ENCODE measurements at regions not wholly inside any gene's neighbourhood (a gene's known extent, or its start where the extent isn't known, plus 50 kb on each side); places are given as distances from the start of the nearest gene placed in this dataset.
"Not testable (repeated sequence)": the region's sequence is repeated elsewhere in the genome, so short reads cannot be mapped to it uniquely, and the experiment has no call there.

- no peak for DNase-seq (ENCODE audit: low read depth in 2 of 2)
These were observed 214.8 kb downstream of the TBC1D2B start for GRCh38 chr15:77862651-77863104.

- DNase-seq (ENCODE audit: low read depth in 2 of 2) = not testable (repeated sequence)
These were observed 215.4 kb downstream of the TBC1D2B start for GRCh38 chr15:77861997-77862635.

GRCh38 chr15:77860071-77860691 lies 217.3 kb downstream of the TBC1D2B start:
- no peak for DNase-seq (ENCODE audit: low read depth in 2 of 2)

GRCh38 chr15:77859491-77860060 lies 217.9 kb downstream of the TBC1D2B start:
- DNase-seq (ENCODE audit: low read depth in 2 of 2) = no peak

- no peak for DNase-seq (ENCODE audit: low read depth in 2 of 2)
These were observed 218.6 kb downstream of the TBC1D2B start for GRCh38 chr15:77858792-77859490.

GRCh38 chr15:77857419-77857818 lies 220.1 kb downstream of the TBC1D2B start:
- no peak for DNase-seq (ENCODE audit: low read depth in 2 of 2)

- DNase-seq (ENCODE audit: low read depth in 2 of 2) = no peak
These were observed 220.7 kb downstream of the TBC1D2B start for GRCh38 chr15:77856705-77857346.

- DNase-seq (ENCODE audit: low read depth in 2 of 2) = no peak
These were observed 221.6 kb downstream of the TBC1D2B start for GRCh38 chr15:77855871-77856270.

GRCh38 chr15:77854980-77855379 lies 222.3 kb upstream of the LINGO1 start:
- DNase-seq (ENCODE audit: low read depth in 2 of 2) = no peak

GRCh38 chr15:77853910-77854309 lies 221.2 kb upstream of the LINGO1 start:
- DNase-seq (ENCODE audit: low read depth in 2 of 2) = no peak

GRCh38 chr15:77853008-77853328 lies 220.3 kb upstream of the LINGO1 start:
- DNase-seq (ENCODE audit: low read depth in 2 of 2) = no peak

- no peak for DNase-seq (ENCODE audit: low read depth in 2 of 2)
These were observed 219.7 kb upstream of the LINGO1 start for GRCh38 chr15:77852241-77853007.

- DNase-seq (ENCODE audit: low read depth in 2 of 2) = no peak
These were observed 219.0 kb upstream of the LINGO1 start for GRCh38 chr15:77851691-77852090.

- no peak for DNase-seq (ENCODE audit: low read depth in 2 of 2)
These were observed 218.4 kb upstream of the LINGO1 start for GRCh38 chr15:77851086-77851485.

- DNase-seq (ENCODE audit: low read depth in 2 of 2) = no peak
These were observed 214.3 kb upstream of the LINGO1 start for GRCh38 chr15:77846986-77847385.

GRCh38 chr15:77846360-77846759 lies 213.6 kb upstream of the LINGO1 start:
- DNase-seq (ENCODE audit: low read depth in 2 of 2) = no peak

GRCh38 chr15:77844798-77845446 lies 212.2 kb upstream of the LINGO1 start:
- DNase-seq (ENCODE audit: low read depth in 2 of 2) = no peak

- no peak for DNase-seq (ENCODE audit: low read depth in 2 of 2)
These were observed 210.8 kb upstream of the LINGO1 start for GRCh38 chr15:77843546-77843945.

- no peak for DNase-seq (ENCODE audit: low read depth in 2 of 2)
These were observed 208.5 kb upstream of the LINGO1 start for GRCh38 chr15:77840991-77841775.

All from stimulated activated CD4-positive, alpha-beta T cell treated with anti-CD3 and anti-CD28 coated beads, Interleukin-4, amount 100 ng/mL, for 48 hours (primary cell).